ENCODE measurements at regions not wholly inside any gene's neighbourhood (a gene's known extent, or its start where the extent isn't known, plus 50 kb on each side); places are given as distances from the start of the nearest gene placed in this dataset.

DNA sequence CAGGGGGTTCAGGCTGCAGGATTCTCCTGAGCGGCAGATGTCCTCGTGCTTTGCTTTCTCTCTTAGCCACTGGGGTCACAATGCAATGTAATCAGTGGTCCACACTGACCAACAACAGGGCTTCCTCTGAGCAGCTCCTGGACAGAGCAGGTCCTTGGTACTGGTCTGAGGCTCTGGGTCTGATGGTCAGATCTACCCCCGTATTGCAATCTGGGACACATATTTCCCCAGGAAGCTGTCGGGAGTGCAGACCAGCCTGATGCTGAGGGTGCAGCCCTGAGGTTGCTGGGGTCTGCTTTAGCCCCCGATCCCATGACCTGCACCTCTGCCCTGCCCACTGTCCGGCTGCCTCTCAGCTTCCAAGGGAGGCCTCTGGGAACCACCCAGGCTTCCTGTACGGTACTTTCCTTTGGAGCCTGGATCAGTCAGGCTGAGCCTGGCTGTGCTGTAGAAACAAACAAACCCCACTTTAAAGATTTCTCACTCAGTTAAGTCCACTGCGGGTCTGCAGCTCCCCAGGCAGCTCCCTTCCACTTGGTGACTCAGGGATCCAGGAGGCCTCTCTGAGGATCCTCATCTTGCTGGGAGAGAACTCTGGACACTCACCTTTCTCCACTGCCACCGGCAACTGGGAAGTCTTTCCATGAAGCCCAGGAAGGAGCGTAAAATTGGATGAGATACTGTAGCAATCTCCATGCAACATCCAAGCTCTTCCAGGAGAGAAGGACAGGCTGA, 1046.6 kb downstream of the TBC1D22A start:
- intact Hi-C loops (cut with micrococcal nuclease): no loop called here
- Histone ChIP-seq H3K4me2 (ENCODE audit: low read length) (no peak overlapping the region), H4K20me1 (ENCODE audit: insufficient read depth) (no peaks in the 10 kb centered on the region), H3K27me3 (ENCODE audit: insufficient read depth, low read length) (no peaks in the 10 kb centered on the region), H2AFZ (ENCODE audit: low read depth, low read length, poor library complexity, severe bottlenecking) (no peak overlapping the region), H3K4me1 (ENCODE audit: control insufficient read depth in 1 of 2, insufficient read depth in 2 of 2, low read length in 2 of 2) (no peaks in the 10 kb centered on the region), H3K9me3 (ENCODE audit: control insufficient read depth in 1 of 2, insufficient read depth in 1 of 2, low read depth in 1 of 2, low read length in 2 of 2) (no peaks in the 10 kb centered on the region), H3K27ac (ENCODE audit: low read depth, low read length) (no peak overlapping the region), H3K4me3 (replicated peaks in 1 of 2; ENCODE audit: low read depth in 1 of 2, low read length in 2 of 2) (no peak overlapping the region), H3K9ac (ENCODE audit: low read length) (no peak overlapping the region), H3K36me3 (ENCODE audit: control insufficient read depth in 1 of 2, insufficient read depth in 2 of 2, low read length in 2 of 2) (no peaks in the 10 kb centered on the region), H3K79me2 (ENCODE audit: insufficient read depth, low read length) (no peaks in the 10 kb centered on the region), H3K9me2 (ENCODE audit: insufficient read depth) (no peaks in the 10 kb centered on the region)
- DNase-seq (ENCODE audit: low read depth, low spot score) (no peak), ATAC-seq (no peak)
- ChIA-PET POLR2A (no interaction called here), CTCF (no interaction called here), RAD21 (ENCODE audit: low non-redundant PET in 1 of 2, low total read pairs in 2 of 2, uncharacterized antibody in 2 of 2, unreplicated experiment in 2 of 2) (no interaction called here)
- BruUV-seq (replicated peaks): no TSS peak
- TF ChIP-seq JUND (IDR thresholded peaks at IDR 0.05) (no peak), EGR1 (IDR thresholded peaks at IDR 0.05; ENCODE audit: low read depth) (no peak), RAD21 (IDR thresholded peaks at IDR 0.05; ENCODE audit: low read depth) (no peak), ELF1 (IDR thresholded peaks at IDR 0.05; ENCODE audit: borderline replicate concordance, low read depth) (no peak), EZH2phosphoT487 (IDR thresholded peaks at IDR 0.05; ENCODE audit: borderline replicate concordance) (no peak), SIN3A (IDR thresholded peaks at IDR 0.05; ENCODE audit: low read depth) (no peak)
- TF ChIP-seq, protein P1, sequence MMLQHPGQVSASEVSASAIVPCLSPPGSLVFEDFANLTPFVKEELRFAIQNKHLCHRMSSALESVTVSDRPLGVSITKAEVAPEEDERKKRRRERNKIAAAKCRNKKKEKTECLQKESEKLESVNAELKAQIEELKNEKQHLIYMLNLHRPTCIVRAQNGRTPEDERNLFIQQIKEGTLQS (IDR thresholded peaks at IDR 0.05): no peak
- TF ChIP-seq, protein P2, sequence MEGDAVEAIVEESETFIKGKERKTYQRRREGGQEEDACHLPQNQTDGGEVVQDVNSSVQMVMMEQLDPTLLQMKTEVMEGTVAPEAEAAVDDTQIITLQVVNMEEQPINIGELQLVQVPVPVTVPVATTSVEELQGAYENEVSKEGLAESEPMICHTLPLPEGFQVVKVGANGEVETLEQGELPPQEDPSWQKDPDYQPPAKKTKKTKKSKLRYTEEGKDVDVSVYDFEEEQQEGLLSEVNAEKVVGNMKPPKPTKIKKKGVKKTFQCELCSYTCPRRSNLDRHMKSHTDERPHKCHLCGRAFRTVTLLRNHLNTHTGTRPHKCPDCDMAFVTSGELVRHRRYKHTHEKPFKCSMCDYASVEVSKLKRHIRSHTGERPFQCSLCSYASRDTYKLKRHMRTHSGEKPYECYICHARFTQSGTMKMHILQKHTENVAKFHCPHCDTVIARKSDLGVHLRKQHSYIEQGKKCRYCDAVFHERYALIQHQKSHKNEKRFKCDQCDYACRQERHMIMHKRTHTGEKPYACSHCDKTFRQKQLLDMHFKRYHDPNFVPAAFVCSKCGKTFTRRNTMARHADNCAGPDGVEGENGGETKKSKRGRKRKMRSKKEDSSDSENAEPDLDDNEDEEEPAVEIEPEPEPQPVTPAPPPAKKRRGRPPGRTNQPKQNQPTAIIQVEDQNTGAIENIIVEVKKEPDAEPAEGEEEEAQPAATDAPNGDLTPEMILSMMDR (IDR thresholded peaks at IDR 0.05 in 2 of 3, conservative IDR thresholded peaks at IDR 0.05 in 1 of 3; ENCODE audit: borderline replicate concordance in 1 of 3, insufficient read depth in 1 of 3, low read depth in 2 of 3, low read length in 2 of 3): no peak
- TF ChIP-seq, protein P3, sequence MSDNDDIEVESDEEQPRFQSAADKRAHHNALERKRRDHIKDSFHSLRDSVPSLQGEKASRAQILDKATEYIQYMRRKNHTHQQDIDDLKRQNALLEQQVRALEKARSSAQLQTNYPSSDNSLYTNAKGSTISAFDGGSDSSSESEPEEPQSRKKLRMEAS (IDR thresholded peaks at IDR 0.05): no peak
